ENCODE measurements at regions not wholly inside any gene's neighbourhood (a gene's known extent, or its start where the extent isn't known, plus 50 kb on each side); places are given as distances from the start of the nearest gene placed in this dataset.
A peak's percentile ranks its signal among the peaks of the same experiment; 100 is the strongest.

- DNase-seq, result no peak
Measured at GRCh38 chr6:154561750-154562149, 51.3 kb upstream of the CNKSR3 start.

GRCh38 chr6:154565331-154565730 lies 54.8 kb upstream of the CNKSR3 start:
- no peak for DNase-seq

GRCh38 chr6:154566866-154567265 lies 56.4 kb upstream of the CNKSR3 start:
- DNase-seq, result no peak

GRCh38 chr6:154567695-154568220 lies 57.3 kb upstream of the CNKSR3 start:
- DNase-seq, result peak; percentile 93

- DNase-seq, result peak; percentile 31
Measured at GRCh38 chr6:154569156-154569862, 58.8 kb upstream of the CNKSR3 start.

GRCh38 chr6:154570505-154570904 lies 60.0 kb upstream of the CNKSR3 start:
- DNase-seq, result no peak

- no peak for DNase-seq
Measured at GRCh38 chr6:154572556-154572955, 62.1 kb upstream of the CNKSR3 start.

GRCh38 chr6:154578004-154578559 lies 67.6 kb upstream of the CNKSR3 start:
- no peak for DNase-seq

GRCh38 chr6:154579046-154579445 lies 68.6 kb upstream of the CNKSR3 start:
- no peak for DNase-seq

- no peak for DNase-seq
Measured at GRCh38 chr6:154579485-154579884, 69.0 kb upstream of the CNKSR3 start.

GRCh38 chr6:154580397-154581135 lies 70.1 kb upstream of the CNKSR3 start:
- no peak for DNase-seq

- DNase-seq, result no peak
Measured at GRCh38 chr6:154582696-154583095, 72.2 kb upstream of the CNKSR3 start.

GRCh38 chr6:154583546-154584188 lies 73.2 kb upstream of the CNKSR3 start:
- DNase-seq, result no peak

- peak; percentile 98 for DNase-seq
Measured at GRCh38 chr6:154590756-154591155, 80.3 kb upstream of the CNKSR3 start.

- no peak for DNase-seq
Measured at GRCh38 chr6:154591234-154591633, 80.7 kb upstream of the CNKSR3 start.

GRCh38 chr6:154592199-154592860 lies 81.8 kb upstream of the CNKSR3 start:
- DNase-seq, result peak; percentile 73

- peak; percentile 95 for DNase-seq
Measured at GRCh38 chr6:154593122-154593521, 82.6 kb upstream of the CNKSR3 start.

- DNase-seq, result no peak
Measured at GRCh38 chr6:154594496-154595198, 84.2 kb upstream of the CNKSR3 start.

- no peak for DNase-seq
Measured at GRCh38 chr6:154595538-154595937, 85.1 kb upstream of the CNKSR3 start.

- no peak for DNase-seq
Measured at GRCh38 chr6:154596009-154596408, 85.5 kb upstream of the CNKSR3 start.

- DNase-seq, result no peak
Measured at GRCh38 chr6:154596701-154597100, 86.2 kb upstream of the CNKSR3 start.

- no peak for DNase-seq
Measured at GRCh38 chr6:154598399-154598798, 87.9 kb upstream of the CNKSR3 start.

Data from NCI-H2029 (cell line).